Activated CD4-positive, alpha-beta T cell treated with anti-CD3 and anti-CD28 coated beads for 24 hours (primary cell): ENCODE measurements at regions not wholly inside any gene's neighbourhood (a gene's known extent, or its start where the extent isn't known, plus 50 kb on each side); places are given as distances from the start of the nearest gene placed in this dataset.
"Not testable (repeated sequence)": the region's sequence is repeated elsewhere in the genome, so short reads cannot be mapped to it uniquely, and the experiment has no call there.

ENCODE experiments used
- DNase-seq, 2 donors: peaks; one replicate each; pipeline ENCODE4 v3.0.0-alpha.2; 2020; ENCODE audit warnings: low read depth in 2 of 2

GRCh38 chr11:91350931-91351330 lies 873.7 kb upstream of the FAT3 start:
- no peak for DNase-seq

- DNase-seq, result no peak
Measured at GRCh38 chr11:91326751-91327150, 897.9 kb upstream of the FAT3 start.

- no peak for DNase-seq
Measured at GRCh38 chr11:91326280-91326679, 898.3 kb upstream of the FAT3 start.

GRCh38 chr11:91314521-91314920 lies 910.1 kb upstream of the FAT3 start:
- no peak for DNase-seq

- DNase-seq, result no peak
Measured at GRCh38 chr11:91312541-91312940, 912.1 kb upstream of the FAT3 start.

- no peak for DNase-seq
Measured at GRCh38 chr11:91310085-91310484, 914.5 kb upstream of the FAT3 start.

- no peak for DNase-seq
Measured at GRCh38 chr11:91308069-91308468, 916.5 kb upstream of the FAT3 start.

GRCh38 chr11:91305402-91305801 lies 919.2 kb upstream of the FAT3 start:
- no peak for DNase-seq

GRCh38 chr11:91303749-91304148 lies 920.9 kb upstream of the FAT3 start:
- DNase-seq, result no peak

GRCh38 chr11:91299980-91300379 lies 924.6 kb upstream of the FAT3 start:
- DNase-seq, result no peak

- no peak for DNase-seq
Measured at GRCh38 chr11:91296629-91297028, 928.0 kb upstream of the FAT3 start.

GRCh38 chr11:91295591-91295990 lies 929.0 kb upstream of the FAT3 start:
- no peak for DNase-seq

- DNase-seq, result no peak
Measured at GRCh38 chr11:91293119-91293518, 931.5 kb upstream of the FAT3 start.

GRCh38 chr11:91272089-91272488 lies 952.5 kb upstream of the FAT3 start:
- DNase-seq, result no peak

- DNase-seq, result not testable (repeated sequence)
Measured at GRCh38 chr11:91268512-91269295, 955.9 kb upstream of the FAT3 start.

GRCh38 chr11:91265946-91266345 lies 958.7 kb upstream of the FAT3 start:
- no peak for DNase-seq

- no peak for DNase-seq
Measured at GRCh38 chr11:91264481-91264880, 960.1 kb upstream of the FAT3 start.

GRCh38 chr11:91263496-91264365 lies 960.9 kb upstream of the FAT3 start:
- no peak for DNase-seq

GRCh38 chr11:91261513-91261912 lies 963.1 kb upstream of the FAT3 start:
- no peak for DNase-seq

- DNase-seq, result no peak
Measured at GRCh38 chr11:91258876-91259275, 965.7 kb upstream of the FAT3 start.

- DNase-seq, result no peak
Measured at GRCh38 chr11:91257667-91258066, 967.0 kb upstream of the FAT3 start.

- DNase-seq, result no peak
Measured at GRCh38 chr11:91248199-91248807, 976.3 kb upstream of the FAT3 start.
